WI38 (cell line): ENCODE measurements at regions not wholly inside any gene's neighbourhood (a gene's known extent, or its start where the extent isn't known, plus 50 kb on each side); places are given as distances from the start of the nearest gene placed in this dataset.

ENCODE experiments used
- H3K4me3 ChIP-seq: 2 replicates; pipeline ENCODE4 v1.5.1; 2011; ENCODE audit warnings: low read depth, mild to moderate bottlenecking, control low read depth, low read length
- CTCF ChIP-seq: IDR thresholded peaks from 2 replicates; pipeline ENCODE4 v1.5.1; 2012; ENCODE audit warnings: low read depth, mild to moderate bottlenecking, control low read depth, low read length

GRCh38 chr7:94237417-94237816 is 157.3 kb upstream of the COL1A2 start:
- no peak overlapping the region for H3K4me3 ChIP-seq
- TF ChIP-seq CTCF: no peak

- no peak overlapping the region for H3K4me3 ChIP-seq
- TF ChIP-seq CTCF: no peak
Observed at GRCh38 chr7:94239661-94240234, 154.9 kb upstream of the COL1A2 start.

GRCh38 chr7:94240902-94241301 is 153.8 kb upstream of the COL1A2 start:
- no peak overlapping the region for H3K4me3 ChIP-seq
- no peak for TF ChIP-seq CTCF

DNA sequence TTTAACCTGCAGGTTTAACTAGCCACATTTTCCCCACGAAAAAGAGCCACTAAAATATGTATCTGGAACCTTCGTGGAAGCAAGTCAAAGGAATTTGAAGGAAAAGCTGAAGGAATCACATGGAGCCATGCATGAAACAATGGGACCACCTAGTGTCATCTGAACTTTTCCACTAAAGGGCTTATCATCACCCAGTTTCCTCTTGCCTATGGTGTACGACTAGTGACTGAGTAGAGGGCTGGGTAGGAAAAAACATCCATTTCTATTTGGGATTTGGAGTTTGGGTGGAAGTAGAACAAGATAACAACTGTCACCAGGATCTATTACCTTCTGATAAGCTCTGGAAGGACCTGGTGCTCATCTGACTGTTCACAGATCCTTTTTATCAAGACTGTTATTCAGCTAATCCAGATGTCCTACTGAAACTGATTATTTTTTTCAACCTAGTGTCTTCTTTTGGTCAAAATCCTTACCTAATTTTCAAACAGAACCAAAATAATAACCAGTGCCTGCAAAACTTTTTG is 153.2 kb upstream of the COL1A2 start:
- TF ChIP-seq CTCF: no peak
- H3K4me3 ChIP-seq: no peak overlapping the region

GRCh38 chr7:94243066-94243711 is 151.5 kb upstream of the COL1A2 start:
- no peak overlapping the region for H3K4me3 ChIP-seq
- TF ChIP-seq CTCF: no peak

DNA sequence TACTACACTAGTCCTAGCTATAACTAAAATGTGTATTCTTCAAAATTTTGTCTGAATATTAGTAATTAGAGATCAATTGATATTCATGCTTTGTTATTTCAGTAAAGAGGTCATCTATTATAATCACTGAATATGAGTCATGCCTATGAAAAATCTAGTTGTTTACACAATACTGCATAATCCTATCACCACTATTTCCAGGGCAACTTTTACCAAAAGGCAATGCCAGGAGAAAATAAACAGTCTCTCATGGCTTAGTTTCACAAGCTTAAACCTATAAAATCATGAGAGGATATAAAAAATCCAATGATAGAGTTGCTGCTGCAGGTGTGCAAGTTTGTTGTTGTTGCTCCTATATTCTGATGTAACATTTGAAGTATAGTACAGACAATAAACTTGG is 149.9 kb upstream of the COL1A2 start:
- H3K4me3 ChIP-seq: no peak overlapping the region
- TF ChIP-seq CTCF: no peak

DNA sequence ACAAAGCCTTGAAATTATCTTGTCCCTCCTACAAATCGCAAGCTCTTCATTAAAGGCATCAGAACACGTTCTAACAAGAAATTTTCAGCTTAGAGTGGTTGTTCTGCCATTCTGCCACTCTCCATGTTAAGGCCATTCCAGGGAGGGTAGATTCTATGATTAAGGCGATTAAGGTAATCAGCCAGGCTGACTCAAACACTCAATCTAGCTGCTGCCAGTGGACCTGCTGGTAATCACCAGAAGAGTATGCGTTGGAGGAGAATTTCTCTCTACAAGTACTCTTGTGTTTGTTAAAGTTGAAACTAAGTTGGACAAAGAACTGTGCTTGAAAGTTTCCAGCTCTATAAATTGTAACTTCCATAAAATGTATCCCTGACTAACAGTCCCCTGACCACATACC is 149.2 kb upstream of the COL1A2 start:
- TF ChIP-seq CTCF: no peak
- H3K4me3 ChIP-seq: no peak overlapping the region
